SK-N-SH (cell line): ENCODE measurements at regions not wholly inside any gene's neighbourhood (a gene's known extent, or its start where the extent isn't known, plus 50 kb on each side); places are given as distances from the start of the nearest gene placed in this dataset.

Source experiments
- CTCF ChIA-PET: fragments of 300-600, 350-600 bp; formaldehyde crosslinking; extraction: SDS; loops from one replicate; lab custom pipeline; 2021; lab: Yijun Ruan, JAX
- POLR2A ChIA-PET: fragments of 350-600 bp; sonication (Branson Sonifier 250); formaldehyde crosslinking; extraction: SDS; loops from one replicate; lab custom pipeline; 2020; ENCODE audit warnings: antibody characterized with exemption, inconsistent platforms; lab: Yijun Ruan, JAX
- DNase-seq: peaks from one replicate; pipeline ENCODE4 v3.0.0; 2012
- H2AFZ ChIP-seq: fragments of 200-600 bp; sonication (generic); 2 replicates; pipeline ENCODE4 v1.8.1; 2016; ENCODE audit warnings: antibody characterized with exemption, mild to moderate bottlenecking, low read depth
- H3F3A ChIP-seq: fragments of 200-600 bp; sonication (generic); replicated peaks from 2 replicates; pipeline ENCODE3; 2016; ENCODE audit warnings: antibody characterized with exemption, mild to moderate bottlenecking; ENCODE audit not compliant: insufficient read depth
- H3K27ac ChIP-seq, 2 experiments: fragments of 200-500 bp in 1 of 2; fragments of 200-600 bp in 1 of 2; sonication (Bioruptor generic) in 1 of 2; sonication (generic), shearing (Covaris generic) in 1 of 2; 2 replicates each; pipeline versions ENCODE4 v1.5.1 to v1.6.1; 2014 to 2016; ENCODE audit warnings: low read depth in 2 of 2, inconsistent platforms in 1 of 2, low read length in 1 of 2, mild to moderate bottlenecking in 1 of 2, mixed read lengths in 1 of 2
- H3K27me3 ChIP-seq: fragments of 200-600 bp; sonication (generic), shearing (Covaris generic); 2 replicates; pipeline ENCODE4 v1.6.1; 2016; ENCODE audit warnings: mixed run types; ENCODE audit not compliant: insufficient read depth
- H3K36me3 ChIP-seq, 2 experiments: fragments of 200-500 bp in 1 of 2; fragments of 200-600 bp in 1 of 2; sonication (Bioruptor generic) in 1 of 2; sonication (generic) in 1 of 2; replicated peaks in 1 of 2; 2 replicates each; pipeline versions ENCODE3 to v1.5.1; 2014 to 2016; ENCODE audit warnings: low read length in 1 of 2, mild to moderate bottlenecking in 1 of 2; ENCODE audit not compliant: insufficient read depth in 2 of 2, control insufficient read depth in 1 of 2
- H3K4me1 ChIP-seq, 2 experiments: fragments of 200-500 bp in 1 of 2; fragments of 200-600 bp in 1 of 2; sonication (Bioruptor generic) in 1 of 2; sonication (generic), shearing (Covaris generic) in 1 of 2; 2 replicates each; pipeline versions ENCODE4 v1.5.1 to v1.6.1; 2014 to 2016; ENCODE audit warnings: low read depth in 1 of 2, low read length in 1 of 2, mixed run types in 1 of 2; ENCODE audit not compliant: insufficient read depth in 2 of 2, control insufficient read depth in 1 of 2
- H3K4me2 ChIP-seq: fragments of 200-600 bp; sonication (generic), shearing (Covaris generic); 2 replicates; pipeline ENCODE4 v1.6.1; 2017; ENCODE audit warnings: mixed run types
- H3K4me3 ChIP-seq, 2 experiments: fragments of 200-500 bp in 1 of 2; fragments of 200-600 bp in 1 of 2; sonication (Bioruptor generic) in 1 of 2; sonication (generic), shearing (Covaris generic) in 1 of 2; 2 replicates each; pipeline versions ENCODE4 v1.5.1 to v1.8.1; 2014 to 2016; ENCODE audit warnings: low read depth in 2 of 2, inconsistent platforms in 1 of 2, low read length in 1 of 2, mild to moderate bottlenecking in 1 of 2, mixed read lengths in 1 of 2, moderate library complexity in 1 of 2
- H3K79me2 ChIP-seq: fragments of 200-600 bp; sonication (generic); 2 replicates; pipeline ENCODE4 v1.8.1; 2017; ENCODE audit warnings: mild to moderate bottlenecking; ENCODE audit not compliant: insufficient read depth
- H3K9ac ChIP-seq: fragments of 200-600 bp; sonication (generic); 2 replicates; pipeline ENCODE4 v1.6.1; 2017; ENCODE audit warnings: mixed run types
- H3K9me2 ChIP-seq: fragments of 200-600 bp; sonication (generic); 2 replicates; pipeline ENCODE4 v1.6.1; 2017; ENCODE audit warnings: mixed run types
- H3K9me3 ChIP-seq: fragments of 200-600 bp; sonication (generic); 2 replicates; pipeline ENCODE4 v1.6.1; 2017; ENCODE audit warnings: mixed run types, mild to moderate bottlenecking, moderate library complexity
- H4K20me1 ChIP-seq: fragments of 200-600 bp; sonication (generic); 2 replicates; pipeline ENCODE4 v1.6.1; 2017; ENCODE audit warnings: mild to moderate bottlenecking, mixed run types; ENCODE audit not compliant: insufficient read depth
- CHD2 ChIP-seq: fragments of 150-350 bp; IDR thresholded peaks from 2 replicates; pipeline ENCODE4 v1.6.1; 2018; ENCODE audit warnings: low read length; ENCODE audit not compliant: partially characterized antibody
- CTCF ChIP-seq: fragments of 200-600 bp; sonication (generic); IDR thresholded peaks from 2 replicates; pipeline ENCODE4 v1.6.1; 2017; ENCODE audit warnings: antibody characterized with exemption, mild to moderate bottlenecking, moderate library complexity
- ELF1 ChIP-seq: IDR thresholded peaks from 2 replicates; pipeline ENCODE4 v1.4.0; 2012
- FOXJ3 ChIP-seq: sonication (generic); formaldehyde crosslinking; IDR thresholded peaks from 2 replicates; pipeline ENCODE4 v1.5.1; 2020; ENCODE audit warnings: mild to moderate bottlenecking, missing genetic modification reagents
- GABPA ChIP-seq: IDR thresholded peaks from 2 replicates; pipeline ENCODE4 v1.4.0; 2012; ENCODE audit warnings: low read depth, mild to moderate bottlenecking
- JUND ChIP-seq: IDR thresholded peaks from 2 replicates; pipeline ENCODE4 v1.4.0; 2012
- MAX ChIP-seq: IDR thresholded peaks from 2 replicates; pipeline ENCODE4 v1.4.0; 2012; ENCODE audit warnings: low read depth
- MEF2A ChIP-seq: IDR thresholded peaks from 2 replicates; pipeline ENCODE4 v1.4.0; 2012; ENCODE audit warnings: low read depth, borderline replicate concordance
- MXI1 ChIP-seq: IDR thresholded peaks from 2 replicates; pipeline ENCODE4 v1.6.1; 2012; ENCODE audit warnings: mild to moderate bottlenecking, low read depth, low read length, improper control_type of control experiment
- NFIC ChIP-seq: IDR thresholded peaks from 2 replicates; pipeline ENCODE4 v1.4.0; 2012; ENCODE audit warnings: borderline replicate concordance
- NRF1 ChIP-seq: IDR thresholded peaks from 2 replicates; pipeline ENCODE4 v1.6.1; 2012; ENCODE audit warnings: low read depth, mild to moderate bottlenecking, low read length
- PBX3 ChIP-seq: IDR thresholded peaks from 2 replicates; pipeline ENCODE4; 2012
- POLR2AphosphoS5 ChIP-seq: IDR thresholded peaks from 2 replicates; pipeline ENCODE4 v1.6.1; 2012; ENCODE audit warnings: low read depth, low read length
- RAD21 ChIP-seq: IDR thresholded peaks from 2 replicates; pipeline ENCODE4 v1.6.1; 2012; ENCODE audit warnings: mild to moderate bottlenecking, low read length
- RCOR1 ChIP-seq: fragments of 150-350 bp; IDR thresholded peaks from 2 replicates; pipeline ENCODE4 v1.6.1; 2017; ENCODE audit warnings: antibody characterized with exemption, low read length
- REST ChIP-seq: IDR thresholded peaks from 2 replicates; pipeline ENCODE4 v1.6.1; 2012; ENCODE audit warnings: mild to moderate bottlenecking, low read depth, low read length, moderate library complexity
- SIN3A ChIP-seq: IDR thresholded peaks from 2 replicates; pipeline ENCODE4 v1.6.1; 2012; ENCODE audit warnings: low read depth, mild to moderate bottlenecking, low read length, moderate library complexity, borderline replicate concordance
- SMC3 ChIP-seq: IDR thresholded peaks from 2 replicates; pipeline ENCODE4 v1.6.1; 2012; ENCODE audit warnings: low read depth, low read length, improper control_type of control experiment
- TEAD4 ChIP-seq: IDR thresholded peaks from 2 replicates; pipeline ENCODE4 v1.4.0; 2012; ENCODE audit warnings: mild to moderate bottlenecking, borderline replicate concordance; ENCODE audit not compliant: insufficient read depth
- USF1 ChIP-seq: IDR thresholded peaks from 2 replicates; pipeline ENCODE4 v1.4.0; 2012; ENCODE audit warnings: low read depth, borderline replicate concordance
- YY1 ChIP-seq: IDR thresholded peaks from 2 replicates; pipeline ENCODE4 v1.4.0; 2012; ENCODE audit warnings: low read depth, mild to moderate bottlenecking
- WGBS: methylation state at CpG from one replicate; pipeline ENCODE4 v1.1.6; 2017; ENCODE audit warnings: low lambda C conversion rate; 5-methylcytosine and 5-hydroxymethylcytosine counted together

- H3K36me3 ChIP-seq, result no peaks in the 10 kb centered on the region
- POLR2A ChIA-PET, result no interaction called here
- no peaks in the 10 kb centered on the region for H3K9me2 ChIP-seq
- H4K20me1 ChIP-seq, result no peaks in the 10 kb centered on the region
- H3F3A ChIP-seq, result no peaks in the 10 kb centered on the region
- H2AFZ ChIP-seq, result no peak overlapping the region
- CTCF ChIA-PET, result interaction anchor here (2.1 kb wide), 1 partner anchor 11 kb away, joined by 6 read pairs; no protein-coding TSS in a partner anchor
- no peaks in the 10 kb centered on the region for H3K79me2 ChIP-seq
- H3K4me1 ChIP-seq, result no peaks in the 10 kb centered on the region
- DNase-seq, result no peak
- peaks cover 5% of the 10 kb centered on the region; the same call in 1 of the 2 replicates for H3K9me3 ChIP-seq
- H3K4me2 ChIP-seq, result no peak overlapping the region
- no peak for TF ChIP-seq MEF2A
- TF ChIP-seq POLR2AphosphoS5, result no peak
- TF ChIP-seq TEAD4, result no peak
- TF ChIP-seq MXI1, result no peak
- TF ChIP-seq, all 33 proteins: peak for 0
- no peak overlapping the region for H3K9ac ChIP-seq
- H3K27ac ChIP-seq, result no peak overlapping the region
- no peaks in the 10 kb centered on the region for H3K27me3 ChIP-seq
- H3K4me3 ChIP-seq, result no peak overlapping the region
Observed at GRCh38 chr2:226227341-226227740, 572.3 kb downstream of the IRS1 start.

GRCh38 chr2:226223704-226224103 lies 575.9 kb downstream of the IRS1 start:
- Histone ChIP-seq H4K20me1 (no peaks in the 10 kb centered on the region), H3K27me3 (no peaks in the 10 kb centered on the region), H2AFZ (no peak overlapping the region), H3K9me3 (peaks cover 5% of the 10 kb centered on the region; the same call in 1 of the 2 replicates), H3K27ac (no peak overlapping the region), H3K9me2 (no peaks in the 10 kb centered on the region), H3K36me3 (no peaks in the 10 kb centered on the region), H3F3A (no peaks in the 10 kb centered on the region), H3K4me1 (no peaks in the 10 kb centered on the region), H3K4me2 (no peak overlapping the region), H3K9ac (no peak overlapping the region), H3K79me2 (no peaks in the 10 kb centered on the region), H3K4me3 (no peak overlapping the region)
- no peak for DNase-seq
- TF ChIP-seq RCOR1, result no peak
- TF ChIP-seq SMC3, result no peak
- TF ChIP-seq MXI1, result no peak
- no peak for TF ChIP-seq JUND
- TF ChIP-seq ELF1, result no peak
- no peak for TF ChIP-seq FOXJ3 (CRISPR knock-in tag)
- no peak for TF ChIP-seq CHD2
- TF ChIP-seq TEAD4, result no peak
- TF ChIP-seq MAX, result no peak
- no peak for TF ChIP-seq NFIC
- TF ChIP-seq RAD21, result no peak
- TF ChIP-seq SIN3A, result no peak
- TF ChIP-seq CTCF, result no peak
- TF ChIP-seq USF1, result no peak
- no peak for TF ChIP-seq PBX3
- TF ChIP-seq GABPA, result no peak
- no peak for TF ChIP-seq NRF1
- TF ChIP-seq YY1, result no peak
- TF ChIP-seq POLR2AphosphoS5, result no peak
- no peak for TF ChIP-seq REST
- ChIA-PET CTCF (interaction anchor here (1.3 kb wide), 1 partner anchor 579 kb away, joined by 3 read pairs; no protein-coding TSS in a partner anchor), POLR2A (no interaction called here)
- whole genome bisulfite sequencing, result 46% methylated on average over 2 of the region's 2 CpGs
